Glutamatergic neuron (in vitro differentiated cells): ENCODE measurements at regions not wholly inside any gene's neighbourhood (a gene's known extent, or its start where the extent isn't known, plus 50 kb on each side); places are given as distances from the start of the nearest gene placed in this dataset.

Experiments
- DNase-seq: peaks from one replicate; pipeline ENCODE4 v3.0.0; 2022
- H3K27ac Mint-ChIP-seq: one replicate; pipeline ENCODE4 v1.8.0; 2020; ENCODE audit warnings: mild to moderate bottlenecking, mixed read lengths, inconsistent platforms; ENCODE audit not compliant: unreplicated experiment
- H3K27me3 Mint-ChIP-seq: one replicate; pipeline ENCODE4 v1.8.0; 2020; ENCODE audit warnings: mild to moderate bottlenecking, moderate library complexity, mixed read lengths, inconsistent platforms; ENCODE audit not compliant: unreplicated experiment
- H3K36me3 Mint-ChIP-seq: one replicate; pipeline ENCODE4 v1.8.0; 2020; ENCODE audit warnings: mild to moderate bottlenecking, mixed read lengths, inconsistent platforms; ENCODE audit not compliant: unreplicated experiment
- H3K4me1 Mint-ChIP-seq: one replicate; pipeline ENCODE4 v1.8.0; 2020; ENCODE audit warnings: mild to moderate bottlenecking, low read depth, mixed read lengths, inconsistent platforms; ENCODE audit not compliant: unreplicated experiment
- H3K4me3 Mint-ChIP-seq: one replicate; pipeline ENCODE4 v1.8.0; 2020; ENCODE audit warnings: mild to moderate bottlenecking, mixed read lengths, inconsistent platforms; ENCODE audit not compliant: unreplicated experiment
- H3K9me3 Mint-ChIP-seq: one replicate; pipeline ENCODE4 v1.8.0; 2020; ENCODE audit warnings: mild to moderate bottlenecking, moderate library complexity, mixed read lengths, inconsistent platforms; ENCODE audit not compliant: unreplicated experiment
- TF ChIP-seq, protein P1 (sequence below): fragments of 200-600 bp; sonication (generic); IDR thresholded peaks from one replicate; pipeline ENCODE4 v1.5.0; 2021; ENCODE audit not compliant: partially characterized antibody, unreplicated experiment

- H3K9me3 Mint-ChIP-seq: peaks cover 20% of the 10 kb centered on the region
- H3K36me3 Mint-ChIP-seq: peaks cover 5% of the 10 kb centered on the region
- H3K27ac Mint-ChIP-seq: no peak overlapping the region
- H3K4me1 Mint-ChIP-seq: peaks cover 1% of the 10 kb centered on the region
- no peak overlapping the region for H3K4me3 Mint-ChIP-seq
- no peak for DNase-seq
- peaks cover 6% of the 10 kb centered on the region for H3K27me3 Mint-ChIP-seq
- TF ChIP-seq, protein P1, sequence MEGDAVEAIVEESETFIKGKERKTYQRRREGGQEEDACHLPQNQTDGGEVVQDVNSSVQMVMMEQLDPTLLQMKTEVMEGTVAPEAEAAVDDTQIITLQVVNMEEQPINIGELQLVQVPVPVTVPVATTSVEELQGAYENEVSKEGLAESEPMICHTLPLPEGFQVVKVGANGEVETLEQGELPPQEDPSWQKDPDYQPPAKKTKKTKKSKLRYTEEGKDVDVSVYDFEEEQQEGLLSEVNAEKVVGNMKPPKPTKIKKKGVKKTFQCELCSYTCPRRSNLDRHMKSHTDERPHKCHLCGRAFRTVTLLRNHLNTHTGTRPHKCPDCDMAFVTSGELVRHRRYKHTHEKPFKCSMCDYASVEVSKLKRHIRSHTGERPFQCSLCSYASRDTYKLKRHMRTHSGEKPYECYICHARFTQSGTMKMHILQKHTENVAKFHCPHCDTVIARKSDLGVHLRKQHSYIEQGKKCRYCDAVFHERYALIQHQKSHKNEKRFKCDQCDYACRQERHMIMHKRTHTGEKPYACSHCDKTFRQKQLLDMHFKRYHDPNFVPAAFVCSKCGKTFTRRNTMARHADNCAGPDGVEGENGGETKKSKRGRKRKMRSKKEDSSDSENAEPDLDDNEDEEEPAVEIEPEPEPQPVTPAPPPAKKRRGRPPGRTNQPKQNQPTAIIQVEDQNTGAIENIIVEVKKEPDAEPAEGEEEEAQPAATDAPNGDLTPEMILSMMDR: no peak
Observed at GRCh38 chr10:37685741-37686683, 171.4 kb downstream of the ZNF248 start.

- Mint-ChIP-seq H3K27ac (no peak overlapping the region), H3K4me1 (peaks cover 1% of the 10 kb centered on the region), H3K36me3 (peaks cover 5% of the 10 kb centered on the region), H3K27me3 (peaks cover 6% of the 10 kb centered on the region), H3K9me3 (peaks cover 20% of the 10 kb centered on the region), H3K4me3 (no peak overlapping the region)
- no peak for DNase-seq
- TF ChIP-seq, protein P1: no peak
Observed at GRCh38 chr10:37684765-37685164, 172.6 kb downstream of the ZNF248 start.

- H3K4me3 Mint-ChIP-seq: no peak overlapping the region
- peaks cover 1% of the 10 kb centered on the region for H3K4me1 Mint-ChIP-seq
- peaks cover 9% of the 10 kb centered on the region for H3K27me3 Mint-ChIP-seq
- DNase-seq: no peak
- TF ChIP-seq, protein P1: no peak
- peaks cover 19% of the 10 kb centered on the region for H3K9me3 Mint-ChIP-seq
- H3K27ac Mint-ChIP-seq: no peak overlapping the region
- peaks cover 10% of the 10 kb centered on the region for H3K36me3 Mint-ChIP-seq
Observed at GRCh38 chr10:37682617-37683016, 174.8 kb downstream of the ZNF248 start.

- DNase-seq: no peak
- peaks cover 1% of the 10 kb centered on the region for H3K4me1 Mint-ChIP-seq
- H3K36me3 Mint-ChIP-seq: peaks cover 10% of the 10 kb centered on the region
- H3K27me3 Mint-ChIP-seq: peaks cover 9% of the 10 kb centered on the region
- H3K4me3 Mint-ChIP-seq: no peak overlapping the region
- no peak overlapping the region for H3K27ac Mint-ChIP-seq
- TF ChIP-seq, protein P1: no peak
- peaks cover 19% of the 10 kb centered on the region for H3K9me3 Mint-ChIP-seq
Observed at GRCh38 chr10:37681617-37681999, 175.8 kb downstream of the ZNF248 start.
